IMR-90 (cell line): ENCODE measurements at regions not wholly inside any gene's neighbourhood (a gene's known extent, or its start where the extent isn't known, plus 50 kb on each side); places are given as distances from the start of the nearest gene placed in this dataset.

ENCODE experiments used
- POLR2A ChIP-seq: IDR thresholded peaks from 2 replicates; pipeline ENCODE4 v1.6.1; 2012; ENCODE audit warnings: mild to moderate bottlenecking, low read depth, low read length
- RAD21 ChIP-seq: IDR thresholded peaks from 2 replicates; pipeline ENCODE4 v1.6.1; 2012; ENCODE audit warnings: low read length, improper control_type of control experiment
- TF ChIP-seq, protein P1 (sequence below): conservative IDR thresholded peaks from 2 replicates; pipeline ENCODE4 v1.5.1; 2012; ENCODE audit warnings: mild to moderate bottlenecking, low read depth, low read length, improper control_type of control experiment
- TF ChIP-seq, protein P2 (sequence below): fragments of 150-350 bp; IDR thresholded peaks from 2 replicates; pipeline ENCODE4 v1.6.1; 2017; ENCODE audit warnings: mild to moderate bottlenecking, antibody characterized with exemption, low read length, low read depth

DNA sequence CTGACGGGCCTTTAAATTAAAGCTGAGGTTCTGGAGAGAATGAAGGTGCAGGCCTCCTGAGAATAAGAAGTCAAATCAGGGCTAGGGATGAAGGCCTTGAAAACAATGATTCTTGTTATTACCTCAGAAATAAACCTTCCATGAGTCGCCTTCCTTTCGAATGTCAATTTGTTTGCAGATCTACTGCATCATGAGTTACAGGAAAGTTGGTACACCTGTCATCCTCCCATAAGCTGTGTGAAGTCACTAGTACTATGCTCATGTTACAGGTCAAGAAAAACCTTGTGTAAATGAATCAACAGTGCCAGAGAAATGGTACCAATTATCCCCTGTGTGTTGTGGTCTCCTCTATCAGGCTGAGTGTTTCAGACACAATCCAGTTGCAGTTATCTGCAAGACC lies 281.2 kb upstream of the PLXNA2 start:
- TF ChIP-seq, protein P1, sequence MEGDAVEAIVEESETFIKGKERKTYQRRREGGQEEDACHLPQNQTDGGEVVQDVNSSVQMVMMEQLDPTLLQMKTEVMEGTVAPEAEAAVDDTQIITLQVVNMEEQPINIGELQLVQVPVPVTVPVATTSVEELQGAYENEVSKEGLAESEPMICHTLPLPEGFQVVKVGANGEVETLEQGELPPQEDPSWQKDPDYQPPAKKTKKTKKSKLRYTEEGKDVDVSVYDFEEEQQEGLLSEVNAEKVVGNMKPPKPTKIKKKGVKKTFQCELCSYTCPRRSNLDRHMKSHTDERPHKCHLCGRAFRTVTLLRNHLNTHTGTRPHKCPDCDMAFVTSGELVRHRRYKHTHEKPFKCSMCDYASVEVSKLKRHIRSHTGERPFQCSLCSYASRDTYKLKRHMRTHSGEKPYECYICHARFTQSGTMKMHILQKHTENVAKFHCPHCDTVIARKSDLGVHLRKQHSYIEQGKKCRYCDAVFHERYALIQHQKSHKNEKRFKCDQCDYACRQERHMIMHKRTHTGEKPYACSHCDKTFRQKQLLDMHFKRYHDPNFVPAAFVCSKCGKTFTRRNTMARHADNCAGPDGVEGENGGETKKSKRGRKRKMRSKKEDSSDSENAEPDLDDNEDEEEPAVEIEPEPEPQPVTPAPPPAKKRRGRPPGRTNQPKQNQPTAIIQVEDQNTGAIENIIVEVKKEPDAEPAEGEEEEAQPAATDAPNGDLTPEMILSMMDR, result no peak
- TF ChIP-seq POLR2A (no peak), RAD21 (no peak)
- TF ChIP-seq, protein P2, sequence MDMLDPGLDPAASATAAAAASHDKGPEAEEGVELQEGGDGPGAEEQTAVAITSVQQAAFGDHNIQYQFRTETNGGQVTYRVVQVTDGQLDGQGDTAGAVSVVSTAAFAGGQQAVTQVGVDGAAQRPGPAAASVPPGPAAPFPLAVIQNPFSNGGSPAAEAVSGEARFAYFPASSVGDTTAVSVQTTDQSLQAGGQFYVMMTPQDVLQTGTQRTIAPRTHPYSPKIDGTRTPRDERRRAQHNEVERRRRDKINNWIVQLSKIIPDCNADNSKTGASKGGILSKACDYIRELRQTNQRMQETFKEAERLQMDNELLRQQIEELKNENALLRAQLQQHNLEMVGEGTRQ, result no peak
